Naive thymus-derived CD4-positive, alpha-beta T cell (primary cell): ENCODE measurements at regions not wholly inside any gene's neighbourhood (a gene's known extent, or its start where the extent isn't known, plus 50 kb on each side); places are given as distances from the start of the nearest gene placed in this dataset.
"Not testable (repeated sequence)": the region's sequence is repeated elsewhere in the genome, so short reads cannot be mapped to it uniquely, and the experiment has no call there.

Source experiments
- ATAC-seq: fragments of 150-1000 bp; cut with Tn5 transposase; 2 replicates; pipeline ENCODE4 v1.10.0; 2021; ENCODE audit warnings: mild to moderate bottlenecking, moderate library complexity
- CTCF ChIA-PET: fragments of 350-600 bp; sonication (Branson Sonifier 250); formaldehyde crosslinking; loops from one replicate; lab custom pipeline; 2021; ENCODE audit warnings: antibody characterized with exemption; lab: Charles Lee
- POLR2A ChIA-PET: fragments of 350-600 bp; sonication (Branson Sonifier 250); formaldehyde crosslinking; loops from one replicate; lab custom pipeline; 2021; ENCODE audit warnings: antibody characterized with exemption, inconsistent platforms; lab: Charles Lee
- DNase-seq, 9 donors: peaks; one replicate each; pipeline versions ENCODE4 v3.0.0 to v3.0.0-alpha.2; 2020 to 2022; ENCODE audit warnings: mixed read lengths in 1 of 9
- H3K27ac ChIP-seq: one replicate; pipeline ENCODE4 v1.7.0; 2013; ENCODE audit warnings: mild to moderate bottlenecking, low read depth, low read length, moderate library complexity
- H3K27me3 ChIP-seq, 2 donors: one replicate each; pipeline ENCODE4 v1.7.0; 2013; ENCODE audit warnings: low read length in 2 of 2, mild to moderate bottlenecking in 2 of 2, moderate library complexity in 2 of 2; ENCODE audit not compliant: control insufficient read depth in 2 of 2, insufficient read depth in 2 of 2
- H3K36me3 ChIP-seq, 3 experiments: 1 replicate in 2 of 3; 2 replicates in 1 of 3; pipeline ENCODE4 v1.7.0; 2013; ENCODE audit warnings: low read length in 3 of 3, mild to moderate bottlenecking in 3 of 3, moderate library complexity in 1 of 3; ENCODE audit not compliant: insufficient read depth in 3 of 3, control insufficient read depth in 2 of 3
- H3K4me1 ChIP-seq, 2 donors: one replicate each; pipeline ENCODE4 v1.7.0; 2013; ENCODE audit warnings: low read length in 2 of 2, mild to moderate bottlenecking in 2 of 2, moderate library complexity in 1 of 2; ENCODE audit not compliant: control insufficient read depth in 2 of 2, insufficient read depth in 2 of 2
- H3K4me3 ChIP-seq: 2 replicates; pipeline ENCODE4 v1.7.0; 2013; ENCODE audit warnings: mild to moderate bottlenecking, low read length
- H3K9me3 ChIP-seq, 3 experiments: 1 replicate in 2 of 3; 2 replicates in 1 of 3; pipeline ENCODE4 v1.7.0; 2013; ENCODE audit warnings: low read length in 3 of 3; ENCODE audit not compliant: control insufficient read depth in 2 of 3
- H3K27ac Mint-ChIP-seq, 9 donors: one replicate each; pipeline ENCODE4 v1.8.0; 2020 to 2022; ENCODE audit warnings: mixed read lengths in 9 of 9, mild to moderate bottlenecking in 8 of 9, moderate library complexity in 5 of 9, inconsistent platforms in 2 of 9
- H3K27me3 Mint-ChIP-seq, 5 donors: one replicate each; pipeline ENCODE4 v1.8.0; 2021 to 2022; ENCODE audit warnings: mixed read lengths in 5 of 5, mild to moderate bottlenecking in 1 of 5
- H3K36me3 Mint-ChIP-seq, 5 donors: one replicate each; pipeline ENCODE4 v1.8.0; 2020 to 2022; ENCODE audit warnings: mixed read lengths in 5 of 5, mild to moderate bottlenecking in 3 of 5, inconsistent platforms in 1 of 5
- H3K4me1 Mint-ChIP-seq, 7 donors: one replicate each; pipeline ENCODE4 v1.8.0; 2020 to 2022; ENCODE audit warnings: mixed read lengths in 7 of 7, mild to moderate bottlenecking in 3 of 7, inconsistent platforms in 1 of 7
- H3K4me3 Mint-ChIP-seq, 10 donors: one replicate each; pipeline ENCODE4 v1.8.0; 2020 to 2022; ENCODE audit warnings: mild to moderate bottlenecking in 10 of 10, mixed read lengths in 10 of 10, moderate library complexity in 6 of 10, inconsistent platforms in 2 of 10
- H3K9me3 Mint-ChIP-seq, 11 donors: one replicate each; pipeline ENCODE4 v1.8.0; 2020 to 2022; ENCODE audit warnings: mixed read lengths in 11 of 11, mild to moderate bottlenecking in 4 of 11, inconsistent platforms in 1 of 11, moderate library complexity in 1 of 11
- intact Hi-C, 2 donors: fragments of 100-400 bp; cut with micrococcal nuclease; formaldehyde crosslinking; loops; one replicate each; pipeline ENCODE4 v1.15.1; 2023

GRCh38 chr17:71813861-71814260, 307.0 kb upstream of the SOX9 start:
- intact Hi-C loops, DNase-seq: not testable (repeated sequence)

GRCh38 chr17:71821511-71821910, 299.3 kb upstream of the SOX9 start:
- intact Hi-C loops: loop anchor here in 1 of 2 donors (10.0 kb wide), 1 partner anchor 57 kb away; no protein-coding TSS in a partner anchor

More at GRCh38 chr17:71813861-71814260, 307.0 kb upstream of the SOX9 start:
- H3K9me3 ChIP-seq, POLR2A ChIA-PET, H3K36me3 ChIP-seq, ATAC-seq, H3K27me3 Mint-ChIP-seq, H3K4me3 ChIP-seq, H3K27ac ChIP-seq, H3K27me3 ChIP-seq, H3K4me1 Mint-ChIP-seq, H3K9me3 Mint-ChIP-seq, H3K4me1 ChIP-seq, H3K4me3 Mint-ChIP-seq, H3K36me3 Mint-ChIP-seq, H3K27ac Mint-ChIP-seq, CTCF ChIA-PET: not testable (repeated sequence)

DNA sequence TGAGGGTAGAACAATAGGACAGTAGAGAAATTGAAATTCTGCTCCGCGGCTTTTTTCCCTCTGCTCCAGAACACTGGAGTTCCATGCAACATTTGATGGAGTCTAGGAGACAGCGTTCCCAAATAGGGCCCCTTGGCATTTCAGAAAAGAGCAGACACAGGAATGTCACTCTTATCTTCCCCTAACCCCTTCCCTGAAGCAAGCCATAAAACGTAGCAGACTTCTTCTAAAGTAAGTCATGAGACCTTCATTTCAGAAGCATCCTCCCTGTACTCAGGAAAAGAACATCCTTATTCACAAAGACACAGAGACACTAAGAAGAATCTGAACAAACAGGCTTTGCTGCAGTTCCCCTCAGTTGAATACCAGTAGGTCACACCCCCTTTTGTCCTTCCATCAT, 296.1 kb upstream of the SOX9 start:
- Mint-ChIP-seq H3K27me3 (peaks cover 0 to under 1% (median 0%) of the 10 kb centered on the region in 5 donors), H3K27ac (no peak overlapping the region), H3K4me3 (no peak overlapping the region), H3K9me3 (peaks cover 0 to 7% (median 0%) of the 10 kb centered on the region in 11 donors), H3K4me1 (no peaks in the 10 kb centered on the region), H3K36me3 (no peaks in the 10 kb centered on the region)
- no peak for ATAC-seq
- H3K27ac ChIP-seq: no peak overlapping the region
- H3K4me3 ChIP-seq: no peak overlapping the region
- no peak for DNase-seq
- H3K36me3 ChIP-seq: no peaks in the 10 kb centered on the region
- H3K4me1 ChIP-seq: no peaks in the 10 kb centered on the region
- ChIA-PET CTCF (no interaction called here), POLR2A (no interaction called here)
- no peaks in the 10 kb centered on the region for H3K27me3 ChIP-seq
- no peaks in the 10 kb centered on the region for H3K9me3 ChIP-seq
- intact Hi-C loops: loop anchor here in 1 of 2 donors (10.0 kb wide), 1 partner anchor 60 kb away; no protein-coding TSS in a partner anchor

More at GRCh38 chr17:71821511-71821910, 299.3 kb upstream of the SOX9 start:
- no peak overlapping the region for H3K27ac ChIP-seq
- peaks cover 0 to 4% (median 0%) of the 10 kb centered on the region in 5 donors for H3K27me3 Mint-ChIP-seq
- no peak overlapping the region for H3K4me3 ChIP-seq
- no peaks in the 10 kb centered on the region for H3K4me1 ChIP-seq
- H3K9me3 ChIP-seq: no peaks in the 10 kb centered on the region
- H3K4me1 Mint-ChIP-seq: no peaks in the 10 kb centered on the region
- ChIA-PET POLR2A (no interaction called here), CTCF (no interaction called here)
- H3K36me3 Mint-ChIP-seq: no peaks in the 10 kb centered on the region
- H3K27me3 ChIP-seq: no peaks in the 10 kb centered on the region
- H3K4me3 Mint-ChIP-seq: no peak overlapping the region
- ATAC-seq: no peak
- DNase-seq: no peak
- no peak overlapping the region for H3K27ac Mint-ChIP-seq
- H3K36me3 ChIP-seq: no peaks in the 10 kb centered on the region
- H3K9me3 Mint-ChIP-seq: peaks cover 0 to 15% (median 0%) of the 10 kb centered on the region in 11 donors

DNA sequence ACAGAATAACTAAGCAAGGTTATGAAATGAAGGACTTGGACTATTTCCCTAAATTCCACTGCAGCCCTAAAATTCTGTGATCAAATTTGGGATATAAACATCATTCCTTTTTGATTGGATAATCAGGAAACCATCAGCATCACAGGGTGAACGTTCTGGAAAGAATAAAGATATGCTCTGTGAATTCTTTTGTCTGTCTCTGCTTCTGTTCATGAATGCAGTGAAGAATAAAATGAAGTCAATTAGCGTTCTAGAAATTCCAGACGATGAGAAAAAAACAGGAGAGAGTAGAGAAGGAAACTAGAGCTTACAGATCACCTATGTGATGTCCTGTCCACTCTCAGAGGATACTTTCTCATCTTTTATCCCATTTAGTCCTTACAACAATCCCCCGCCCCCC, 295.1 kb upstream of the SOX9 start:
- Histone ChIP-seq H3K4me3 (no peak overlapping the region), H3K4me1 (no peaks in the 10 kb centered on the region), H3K27me3 (no peaks in the 10 kb centered on the region), H3K27ac (no peak overlapping the region), H3K9me3 (no peaks in the 10 kb centered on the region), H3K36me3 (no peaks in the 10 kb centered on the region)
- ChIA-PET POLR2A (no interaction called here), CTCF (no interaction called here)
- H3K27me3 Mint-ChIP-seq: peaks cover 0 to 3% (median 0%) of the 10 kb centered on the region in 5 donors
- H3K36me3 Mint-ChIP-seq: no peaks in the 10 kb centered on the region
- intact Hi-C loops: loop anchor here in 1 of 2 donors (10.0 kb wide), 1 partner anchor 61 kb away; no protein-coding TSS in a partner anchor
- no peak overlapping the region for H3K27ac Mint-ChIP-seq
- no peak overlapping the region for H3K4me3 Mint-ChIP-seq
- no peak for DNase-seq
- H3K9me3 Mint-ChIP-seq: peaks cover 0 to 5% (median 0%) of the 10 kb centered on the region in 11 donors
- ATAC-seq: no peak
- H3K4me1 Mint-ChIP-seq: no peaks in the 10 kb centered on the region

GRCh38 chr17:71828182-71828596, 292.6 kb upstream of the SOX9 start:
- H3K9me3 ChIP-seq: no peaks in the 10 kb centered on the region
- H3K27ac ChIP-seq: no peak overlapping the region
- Mint-ChIP-seq H3K27me3 (peaks cover 0 to 6% (median 0%) of the 10 kb centered on the region in 5 donors), H3K27ac (no peak overlapping the region), H3K36me3 (no peaks in the 10 kb centered on the region), H3K4me3 (no peak overlapping the region), H3K4me1 (no peaks in the 10 kb centered on the region), H3K9me3 (peaks cover 0 to 8% (median 3%) of the 10 kb centered on the region in 11 donors)
- ATAC-seq: no peak
- no peak for DNase-seq
- ChIA-PET POLR2A (no interaction called here), CTCF (no interaction called here)
- no peaks in the 10 kb centered on the region for H3K36me3 ChIP-seq
- no peaks in the 10 kb centered on the region for H3K27me3 ChIP-seq
- intact Hi-C loops: loop anchor here in 1 of 2 donors (10.0 kb wide), 1 partner anchor 63 kb away; no protein-coding TSS in a partner anchor
- H3K4me1 ChIP-seq: no peaks in the 10 kb centered on the region
- no peak overlapping the region for H3K4me3 ChIP-seq

- Mint-ChIP-seq H3K36me3 (no peaks in the 10 kb centered on the region), H3K9me3 (peaks cover 0 to 15% (median 3%) of the 10 kb centered on the region in 11 donors), H3K4me3 (no peak overlapping the region), H3K27ac (no peak overlapping the region), H3K27me3 (peaks cover 0 to 6% (median 0%) of the 10 kb centered on the region in 5 donors), H3K4me1 (no peaks in the 10 kb centered on the region)
- ChIA-PET CTCF (no interaction called here), POLR2A (no interaction called here)
- no peak for ATAC-seq
- Histone ChIP-seq H3K27ac (no peak overlapping the region), H3K4me1 (no peaks in the 10 kb centered on the region), H3K9me3 (no peaks in the 10 kb centered on the region), H3K36me3 (no peaks in the 10 kb centered on the region), H3K4me3 (no peak overlapping the region), H3K27me3 (no peaks in the 10 kb centered on the region)
- intact Hi-C loops: no loop called here
- no peak for DNase-seq
Observed at GRCh38 chr17:71830866-71831265, 290.0 kb upstream of the SOX9 start.

DNA sequence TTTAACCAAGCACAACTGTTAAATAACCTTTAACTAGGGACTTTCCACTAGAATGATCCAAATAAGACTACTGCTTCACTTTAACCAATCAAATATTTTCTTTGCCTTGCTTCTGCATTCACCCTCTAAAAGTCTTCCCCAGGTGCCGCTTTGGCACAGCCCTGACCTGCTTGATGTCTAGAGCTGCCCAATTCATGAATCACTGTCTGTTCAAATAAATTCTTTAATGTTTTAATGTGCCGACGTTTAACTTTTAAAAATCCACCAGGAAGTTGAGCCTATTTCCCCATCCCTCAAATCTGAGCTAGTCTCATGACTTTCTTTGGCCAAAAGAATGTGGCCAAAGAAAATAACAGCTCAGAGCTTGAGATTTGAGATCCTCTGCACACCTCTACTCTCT, 277.8 kb upstream of the SOX9 start:
- ATAC-seq (no peak), DNase-seq (no peak)
- H3K4me3 Mint-ChIP-seq: no peak overlapping the region
- Histone ChIP-seq H3K9me3 (no peaks in the 10 kb centered on the region), H3K36me3 (no peaks in the 10 kb centered on the region), H3K27me3 (no peaks in the 10 kb centered on the region), H3K4me1 (no peaks in the 10 kb centered on the region), H3K27ac (no peak overlapping the region), H3K4me3 (no peak overlapping the region)
- no peaks in the 10 kb centered on the region for H3K27me3 Mint-ChIP-seq
- intact Hi-C loops: no loop called here
- peaks cover 3 to 19% (median 8%) of the 10 kb centered on the region in 11 donors for H3K9me3 Mint-ChIP-seq
- CTCF ChIA-PET: no interaction called here
- no peaks in the 10 kb centered on the region for H3K36me3 Mint-ChIP-seq
- H3K4me1 Mint-ChIP-seq: no peaks in the 10 kb centered on the region
- H3K27ac Mint-ChIP-seq: no peak overlapping the region
- POLR2A ChIA-PET: no interaction called here
